ENCODE measurements at regions not wholly inside any gene's neighbourhood (a gene's known extent, or its start where the extent isn't known, plus 50 kb on each side); places are given as distances from the start of the nearest gene placed in this dataset.

- no peak for TF ChIP-seq FOXA1 (IDR thresholded peaks at IDR 0.05)
- no peak for TF ChIP-seq SP1 (IDR thresholded peaks at IDR 0.05)
- no peak for TF ChIP-seq BHLHE40 (IDR thresholded peaks at IDR 0.05; ENCODE audit: borderline replicate concordance)
- no peak for TF ChIP-seq LEF1 (IDR thresholded peaks at IDR 0.05; ENCODE audit: borderline replicate concordance)
Measured at GRCh38 chrX:109873574-109873973, 129.3 kb upstream of the TMEM164 start.

Data from HEK293T (cell line).